ENCODE measurements at regions not wholly inside any gene's neighbourhood (a gene's known extent, or its start where the extent isn't known, plus 50 kb on each side); places are given as distances from the start of the nearest gene placed in this dataset.

DNA sequence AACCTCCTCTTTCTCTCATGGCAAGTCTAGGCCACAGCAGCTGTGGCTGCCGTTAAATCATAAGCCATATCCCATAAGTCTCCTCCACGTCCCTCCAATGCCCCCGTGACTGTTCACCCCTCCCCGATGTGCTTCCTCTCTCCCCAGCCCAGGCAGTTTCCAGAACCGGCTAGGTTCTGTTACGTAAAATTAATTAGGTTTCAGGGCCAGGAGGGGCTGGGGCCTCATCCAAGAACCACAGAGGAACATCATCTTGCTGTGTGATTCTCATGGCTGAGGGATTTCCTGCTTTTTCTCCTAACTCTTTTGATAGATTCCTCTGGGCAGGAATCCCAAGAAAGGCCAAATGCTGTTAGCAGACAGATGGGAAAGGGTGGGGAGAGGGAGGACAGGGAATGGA, 141.8 kb upstream of the AJAP1 start:
- TF ChIP-seq, protein P1, sequence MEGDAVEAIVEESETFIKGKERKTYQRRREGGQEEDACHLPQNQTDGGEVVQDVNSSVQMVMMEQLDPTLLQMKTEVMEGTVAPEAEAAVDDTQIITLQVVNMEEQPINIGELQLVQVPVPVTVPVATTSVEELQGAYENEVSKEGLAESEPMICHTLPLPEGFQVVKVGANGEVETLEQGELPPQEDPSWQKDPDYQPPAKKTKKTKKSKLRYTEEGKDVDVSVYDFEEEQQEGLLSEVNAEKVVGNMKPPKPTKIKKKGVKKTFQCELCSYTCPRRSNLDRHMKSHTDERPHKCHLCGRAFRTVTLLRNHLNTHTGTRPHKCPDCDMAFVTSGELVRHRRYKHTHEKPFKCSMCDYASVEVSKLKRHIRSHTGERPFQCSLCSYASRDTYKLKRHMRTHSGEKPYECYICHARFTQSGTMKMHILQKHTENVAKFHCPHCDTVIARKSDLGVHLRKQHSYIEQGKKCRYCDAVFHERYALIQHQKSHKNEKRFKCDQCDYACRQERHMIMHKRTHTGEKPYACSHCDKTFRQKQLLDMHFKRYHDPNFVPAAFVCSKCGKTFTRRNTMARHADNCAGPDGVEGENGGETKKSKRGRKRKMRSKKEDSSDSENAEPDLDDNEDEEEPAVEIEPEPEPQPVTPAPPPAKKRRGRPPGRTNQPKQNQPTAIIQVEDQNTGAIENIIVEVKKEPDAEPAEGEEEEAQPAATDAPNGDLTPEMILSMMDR (IDR thresholded peaks at IDR 0.05): no peak
- no peak for TF ChIP-seq POLR2A (IDR thresholded peaks at IDR 0.05)
